ENCODE measurements at regions not wholly inside any gene's neighbourhood (a gene's known extent, or its start where the extent isn't known, plus 50 kb on each side); places are given as distances from the start of the nearest gene placed in this dataset.

DNA sequence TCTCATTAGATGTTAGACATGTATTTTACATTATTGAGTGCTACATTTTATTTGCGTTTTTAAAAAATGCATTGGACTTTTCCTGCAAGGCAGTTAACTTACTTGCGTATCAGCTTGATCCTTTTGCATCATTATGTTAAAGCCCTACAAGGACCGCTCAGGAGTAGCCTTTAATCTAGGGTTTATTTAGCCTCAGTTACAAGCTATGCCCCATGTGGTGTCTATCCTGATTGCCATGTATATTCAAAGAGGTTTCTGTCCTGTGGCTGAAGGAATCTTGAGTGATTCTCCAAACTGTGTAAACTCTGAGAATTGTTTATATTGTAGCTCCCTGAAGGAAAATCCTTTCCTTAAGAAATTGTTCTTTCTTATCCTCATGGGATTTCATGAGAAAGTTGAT lies 821.8 kb upstream of the AGA start:
- TF ChIP-seq, protein P1, sequence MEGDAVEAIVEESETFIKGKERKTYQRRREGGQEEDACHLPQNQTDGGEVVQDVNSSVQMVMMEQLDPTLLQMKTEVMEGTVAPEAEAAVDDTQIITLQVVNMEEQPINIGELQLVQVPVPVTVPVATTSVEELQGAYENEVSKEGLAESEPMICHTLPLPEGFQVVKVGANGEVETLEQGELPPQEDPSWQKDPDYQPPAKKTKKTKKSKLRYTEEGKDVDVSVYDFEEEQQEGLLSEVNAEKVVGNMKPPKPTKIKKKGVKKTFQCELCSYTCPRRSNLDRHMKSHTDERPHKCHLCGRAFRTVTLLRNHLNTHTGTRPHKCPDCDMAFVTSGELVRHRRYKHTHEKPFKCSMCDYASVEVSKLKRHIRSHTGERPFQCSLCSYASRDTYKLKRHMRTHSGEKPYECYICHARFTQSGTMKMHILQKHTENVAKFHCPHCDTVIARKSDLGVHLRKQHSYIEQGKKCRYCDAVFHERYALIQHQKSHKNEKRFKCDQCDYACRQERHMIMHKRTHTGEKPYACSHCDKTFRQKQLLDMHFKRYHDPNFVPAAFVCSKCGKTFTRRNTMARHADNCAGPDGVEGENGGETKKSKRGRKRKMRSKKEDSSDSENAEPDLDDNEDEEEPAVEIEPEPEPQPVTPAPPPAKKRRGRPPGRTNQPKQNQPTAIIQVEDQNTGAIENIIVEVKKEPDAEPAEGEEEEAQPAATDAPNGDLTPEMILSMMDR (IDR thresholded peaks at IDR 0.05 in 4 of 5, conservative IDR thresholded peaks at IDR 0.05 in 1 of 5), result no peak
- no peak for TF ChIP-seq POLR2A (IDR thresholded peaks at IDR 0.05)

Measured in gastrocnemius medialis (tissue), 4 donors.